HG03135 (cell line): ENCODE measurements at regions not wholly inside any gene's neighbourhood (a gene's known extent, or its start where the extent isn't known, plus 50 kb on each side); places are given as distances from the start of the nearest gene placed in this dataset.
"Not testable (repeated sequence)": the region's sequence is repeated elsewhere in the genome, so short reads cannot be mapped to it uniquely, and the experiment has no call there.

Experiments used
- ATAC-seq: cut with Tn5 transposase; IDR thresholded peaks from one replicate; pipeline ENCODE4 v1.9.1; 2021; ENCODE audit warnings: mild to moderate bottlenecking, moderate library complexity; ENCODE audit not compliant: unreplicated experiment

GRCh38 chr10:71015674-71016073, 127.3 kb upstream of the PCBD1 start:
- no peak for ATAC-seq

GRCh38 chr10:71020061-71020460, 131.7 kb upstream of the PCBD1 start:
- not testable (repeated sequence) for ATAC-seq

- ATAC-seq, result no peak
These were observed 133.0 kb upstream of the PCBD1 start for GRCh38 chr10:71021402-71021801.

- ATAC-seq, result no peak
These were observed 135.4 kb upstream of the PCBD1 start for GRCh38 chr10:71023704-71024283.

- ATAC-seq, result no peak
These were observed 136.1 kb upstream of the PCBD1 start for GRCh38 chr10:71024490-71024889.

GRCh38 chr10:71025535-71025934, 137.2 kb upstream of the PCBD1 start:
- ATAC-seq, result no peak

- ATAC-seq, result no peak
These were observed 139.7 kb upstream of the PCBD1 start for GRCh38 chr10:71028066-71028465.

GRCh38 chr10:71029411-71029892, 141.1 kb upstream of the PCBD1 start:
- ATAC-seq, result no peak

- no peak for ATAC-seq
These were observed 141.5 kb upstream of the PCBD1 start for GRCh38 chr10:71029907-71030306.

GRCh38 chr10:71031026-71031425, 142.7 kb upstream of the PCBD1 start:
- no peak for ATAC-seq

- ATAC-seq, result no peak
These were observed 143.2 kb upstream of the PCBD1 start for GRCh38 chr10:71031603-71032002.

GRCh38 chr10:71032887-71033286, 144.5 kb upstream of the PCBD1 start:
- no peak for ATAC-seq

- no peak for ATAC-seq
These were observed 145.1 kb upstream of the PCBD1 start for GRCh38 chr10:71033396-71033980.

- ATAC-seq, result no peak
These were observed 147.3 kb upstream of the PCBD1 start for GRCh38 chr10:71035511-71036296.

GRCh38 chr10:71036297-71036966, 148.1 kb upstream of the PCBD1 start:
- no peak for ATAC-seq

- ATAC-seq, result no peak
These were observed 149.8 kb upstream of the PCBD1 start for GRCh38 chr10:71038091-71038633.

- ATAC-seq, result no peak
These were observed 150.6 kb upstream of the PCBD1 start for GRCh38 chr10:71038921-71039320.

GRCh38 chr10:71039551-71039950, 151.2 kb upstream of the PCBD1 start:
- no peak for ATAC-seq

GRCh38 chr10:71040343-71040742, 152.0 kb upstream of the PCBD1 start:
- no peak for ATAC-seq

GRCh38 chr10:71040846-71041605, 152.7 kb upstream of the PCBD1 start:
- no peak for ATAC-seq

- ATAC-seq, result no peak
These were observed 153.9 kb upstream of the PCBD1 start for GRCh38 chr10:71042216-71042615.
